ENCODE measurements at regions not wholly inside any gene's neighbourhood (a gene's known extent, or its start where the extent isn't known, plus 50 kb on each side); places are given as distances from the start of the nearest gene placed in this dataset.

DNA sequence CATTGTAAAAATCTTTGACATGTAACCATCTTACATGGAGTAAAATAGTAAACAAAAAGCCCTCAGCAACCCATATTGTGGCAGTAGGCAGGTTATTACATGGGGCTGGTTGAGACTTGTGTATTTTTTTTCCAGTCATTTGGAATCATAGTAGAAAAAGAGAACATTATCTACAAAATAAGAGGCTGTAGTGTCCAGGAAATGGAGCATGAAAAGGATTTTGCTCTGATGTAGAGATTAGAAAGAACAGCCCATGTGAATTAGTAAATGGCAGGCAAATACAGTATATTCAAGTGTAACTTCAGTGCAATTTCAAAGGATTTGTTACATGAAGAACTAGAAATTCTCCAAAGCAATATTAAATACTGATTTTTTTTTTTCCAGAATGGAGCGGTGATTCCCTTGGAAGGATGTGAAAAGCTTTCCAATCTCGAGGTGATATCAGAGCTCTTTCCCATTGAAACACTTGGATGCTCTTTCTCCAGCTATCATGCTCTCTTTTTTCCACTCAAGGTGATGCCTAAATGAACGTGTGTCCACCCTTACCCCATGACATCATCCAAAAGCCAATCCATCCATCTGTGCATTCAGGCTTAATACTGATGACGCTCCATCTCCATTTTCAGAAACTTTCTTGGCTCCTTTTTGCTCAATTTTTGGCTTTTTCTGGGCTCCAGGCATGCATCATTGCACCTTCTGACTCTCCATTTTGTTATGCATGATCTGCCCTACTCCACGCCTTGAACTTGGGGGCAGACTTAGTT, 1034.7 kb downstream of the TYW1 start:
- no peak for DNase-seq
- intact Hi-C loops (cut with DNase I; ENCODE audit: low total_unique reads): no loop called here

DNA sequence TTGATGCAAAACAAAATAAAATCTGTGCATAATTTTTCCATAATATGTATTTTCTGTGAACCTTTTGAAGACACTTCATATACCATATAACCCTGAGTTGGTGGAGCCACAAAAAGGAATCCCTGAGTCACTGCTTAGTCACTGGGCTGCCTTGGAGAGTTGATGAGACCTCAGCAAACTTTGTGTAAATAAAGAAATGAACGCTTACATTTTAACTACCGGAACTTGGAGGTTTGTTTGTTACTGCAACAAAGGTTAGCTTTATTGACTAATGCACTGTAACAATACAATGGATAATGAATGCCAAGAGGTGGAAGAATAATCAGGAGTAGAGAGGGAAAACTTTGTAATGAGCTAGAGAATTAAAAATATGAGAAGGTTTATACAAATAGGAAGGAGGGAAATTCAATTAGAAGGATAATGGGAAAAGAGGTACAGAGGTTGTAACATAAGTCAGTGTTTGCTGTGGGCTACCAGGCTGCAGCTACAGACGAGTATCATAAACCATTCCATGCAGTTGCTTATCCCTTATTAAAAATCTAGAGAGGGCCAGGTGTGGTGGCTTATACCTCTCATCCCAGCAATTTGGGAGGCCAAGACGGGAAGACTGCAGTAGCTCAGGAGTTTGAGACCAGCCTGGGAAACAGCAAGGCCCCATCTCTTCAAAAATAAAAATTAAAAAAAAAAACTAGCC, 1042.1 kb downstream of the TYW1 start:
- Histone ChIP-seq H3K4me3 (no peak overlapping the region), H3K4me1 (no peaks in the 10 kb centered on the region), H3K36me3 (no peaks in the 10 kb centered on the region), H3K27ac (no peak overlapping the region), H3K27me3 (no peaks in the 10 kb centered on the region), H3K9me3 (no peaks in the 10 kb centered on the region)
- DNase-seq: no peak
- intact Hi-C loops (cut with DNase I; ENCODE audit: low total_unique reads): no loop called here
- WGBS, 5 donors: 27 to 46% (median 33%) methylated on average over 4 of the region's 4 CpGs
- TF ChIP-seq POLR2AphosphoS5 (IDR thresholded peaks at IDR 0.05) (no peak), POLR2A (IDR thresholded peaks at IDR 0.05) (no peak), EP300 (IDR thresholded peaks at IDR 0.05) (no peak)
- TF ChIP-seq, protein P1, sequence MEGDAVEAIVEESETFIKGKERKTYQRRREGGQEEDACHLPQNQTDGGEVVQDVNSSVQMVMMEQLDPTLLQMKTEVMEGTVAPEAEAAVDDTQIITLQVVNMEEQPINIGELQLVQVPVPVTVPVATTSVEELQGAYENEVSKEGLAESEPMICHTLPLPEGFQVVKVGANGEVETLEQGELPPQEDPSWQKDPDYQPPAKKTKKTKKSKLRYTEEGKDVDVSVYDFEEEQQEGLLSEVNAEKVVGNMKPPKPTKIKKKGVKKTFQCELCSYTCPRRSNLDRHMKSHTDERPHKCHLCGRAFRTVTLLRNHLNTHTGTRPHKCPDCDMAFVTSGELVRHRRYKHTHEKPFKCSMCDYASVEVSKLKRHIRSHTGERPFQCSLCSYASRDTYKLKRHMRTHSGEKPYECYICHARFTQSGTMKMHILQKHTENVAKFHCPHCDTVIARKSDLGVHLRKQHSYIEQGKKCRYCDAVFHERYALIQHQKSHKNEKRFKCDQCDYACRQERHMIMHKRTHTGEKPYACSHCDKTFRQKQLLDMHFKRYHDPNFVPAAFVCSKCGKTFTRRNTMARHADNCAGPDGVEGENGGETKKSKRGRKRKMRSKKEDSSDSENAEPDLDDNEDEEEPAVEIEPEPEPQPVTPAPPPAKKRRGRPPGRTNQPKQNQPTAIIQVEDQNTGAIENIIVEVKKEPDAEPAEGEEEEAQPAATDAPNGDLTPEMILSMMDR (IDR thresholded peaks at IDR 0.05): no peak

More for the DNA sequence above, 1034.7 kb downstream of the TYW1 start:
- no peaks in the 10 kb centered on the region for H3K4me1 ChIP-seq
- H3K9me3 ChIP-seq: peaks cover 0 to 16% (median 8%) of the 10 kb centered on the region in 4 donors
- H3K27ac ChIP-seq: no peak overlapping the region
- WGBS, 5 donors: 51 to 67% (median 65%) methylated on average over 5 of the region's 5 CpGs
- no peaks in the 10 kb centered on the region for H3K36me3 ChIP-seq
- H3K27me3 ChIP-seq: no peaks in the 10 kb centered on the region
- TF ChIP-seq POLR2AphosphoS5 (IDR thresholded peaks at IDR 0.05) (no peak), EP300 (IDR thresholded peaks at IDR 0.05) (no peak), POLR2A (IDR thresholded peaks at IDR 0.05) (no peak)
- TF ChIP-seq, protein P1 (IDR thresholded peaks at IDR 0.05): no peak
- H3K4me3 ChIP-seq: no peak overlapping the region

DNA sequence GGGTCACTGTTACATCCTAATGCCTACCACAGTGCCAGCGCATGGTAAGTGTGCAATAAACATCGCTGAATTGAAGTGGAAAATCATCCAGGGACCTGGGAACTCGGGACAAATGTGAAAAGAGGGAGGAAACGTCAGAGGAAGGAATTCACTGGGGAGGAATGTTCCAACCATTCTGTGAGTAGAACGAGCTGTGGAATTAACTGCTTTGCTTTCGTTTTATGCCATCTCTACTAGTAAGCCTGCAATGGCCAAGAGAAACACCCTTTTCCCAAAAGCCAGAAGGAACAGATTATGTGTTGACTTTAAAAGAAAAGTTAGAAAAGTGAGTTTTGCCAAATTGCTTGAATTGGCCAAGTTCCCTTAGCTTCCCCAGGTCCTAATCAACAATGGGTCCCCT, 1044.9 kb downstream of the TYW1 start:
- Histone ChIP-seq H3K27ac (no peak overlapping the region), H3K4me3 (no peak overlapping the region), H3K36me3 (no peaks in the 10 kb centered on the region), H3K27me3 (no peaks in the 10 kb centered on the region), H3K9me3 (no peaks in the 10 kb centered on the region), H3K4me1 (no peaks in the 10 kb centered on the region)
- DNase-seq: no peak
- intact Hi-C loops (cut with DNase I; ENCODE audit: low total_unique reads): no loop called here
- 72 to 78% (median 73%) methylated on average over 6 of the region's 6 CpGs for WGBS, 5 donors
- no peak for TF ChIP-seq POLR2A (IDR thresholded peaks at IDR 0.05)
- TF ChIP-seq POLR2AphosphoS5 (IDR thresholded peaks at IDR 0.05): no peak
- TF ChIP-seq, protein P1 (IDR thresholded peaks at IDR 0.05): no peak
- TF ChIP-seq EP300 (IDR thresholded peaks at IDR 0.05): no peak

DNA sequence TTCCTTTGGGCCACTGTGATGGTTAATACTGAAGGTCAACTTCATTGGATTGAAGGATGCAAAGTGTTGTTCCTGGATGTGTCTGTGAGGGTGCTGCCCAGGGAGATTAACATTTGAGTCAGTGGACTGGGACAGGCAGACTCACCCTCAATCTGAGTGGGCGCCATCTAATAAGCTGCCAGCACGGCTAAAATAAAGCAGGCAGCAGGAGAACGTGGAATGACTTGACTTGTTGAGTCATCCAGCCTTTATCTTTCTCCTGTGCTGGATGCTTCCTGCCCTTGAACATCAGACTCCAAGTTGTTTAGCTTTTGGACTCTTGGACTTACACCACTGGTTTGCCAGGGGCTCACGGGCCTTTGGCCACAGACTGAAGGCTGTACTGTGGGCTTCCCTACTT, 1046.9 kb downstream of the TYW1 start:
- Histone ChIP-seq H3K27ac (no peak overlapping the region), H3K4me1 (no peaks in the 10 kb centered on the region), H3K4me3 (no peak overlapping the region), H3K9me3 (no peaks in the 10 kb centered on the region), H3K27me3 (no peaks in the 10 kb centered on the region), H3K36me3 (no peaks in the 10 kb centered on the region)
- no peak for DNase-seq
- WGBS, 5 donors: 83 to 90% (median 85%) methylated on average over 4 of the region's 4 CpGs
- TF ChIP-seq POLR2A (IDR thresholded peaks at IDR 0.05) (no peak), POLR2AphosphoS5 (IDR thresholded peaks at IDR 0.05) (no peak), EP300 (IDR thresholded peaks at IDR 0.05) (no peak)
- TF ChIP-seq, protein P1 (IDR thresholded peaks at IDR 0.05): no peak
- intact Hi-C loops (cut with DNase I; ENCODE audit: low total_unique reads): no loop called here
